K562 (cell line): ENCODE measurements at regions not wholly inside any gene's neighbourhood (a gene's known extent, or its start where the extent isn't known, plus 50 kb on each side); places are given as distances from the start of the nearest gene placed in this dataset.

Source experiments
- ARID1B ChIP-seq: fragments of 450-650 bp; IDR thresholded peaks from 2 replicates; pipeline ENCODE4 v1.6.1; 2016; ENCODE audit warnings: antibody characterized with exemption, mild to moderate bottlenecking, inconsistent platforms
- RBM17 ChIP-seq: fragments of 200-400 bp; formaldehyde crosslinking; IDR thresholded peaks from 2 replicates; pipeline ENCODE4 v1.6.1; 2017; ENCODE audit warnings: low read depth, mild to moderate bottlenecking, low read length, borderline replicate concordance
- TAF1 ChIP-seq: IDR thresholded peaks from 2 replicates; pipeline ENCODE4 v1.6.1; 2011; ENCODE audit warnings: mild to moderate bottlenecking, low read length, moderate library complexity; ENCODE audit not compliant: insufficient read depth, control insufficient read depth, severe bottlenecking; ENCODE audit errors: extremely low read depth
- ZNF384 ChIP-seq: IDR thresholded peaks from 2 replicates; pipeline ENCODE4 v1.6.1; 2012; ENCODE audit warnings: low read depth, low read length, improper control_type of control experiment

- TF ChIP-seq RBM17: no peak
- TF ChIP-seq ARID1B: no peak
- no peak for TF ChIP-seq TAF1
- no peak for TF ChIP-seq ZNF384
Observed at GRCh38 chr1:201691716-201692554, 137.0 kb upstream of the IPO9 start.
